ENCODE measurements at regions not wholly inside any gene's neighbourhood (a gene's known extent, or its start where the extent isn't known, plus 50 kb on each side); places are given as distances from the start of the nearest gene placed in this dataset.
"Not testable (repeated sequence)": the region's sequence is repeated elsewhere in the genome, so short reads cannot be mapped to it uniquely, and the experiment has no call there.

DNA sequence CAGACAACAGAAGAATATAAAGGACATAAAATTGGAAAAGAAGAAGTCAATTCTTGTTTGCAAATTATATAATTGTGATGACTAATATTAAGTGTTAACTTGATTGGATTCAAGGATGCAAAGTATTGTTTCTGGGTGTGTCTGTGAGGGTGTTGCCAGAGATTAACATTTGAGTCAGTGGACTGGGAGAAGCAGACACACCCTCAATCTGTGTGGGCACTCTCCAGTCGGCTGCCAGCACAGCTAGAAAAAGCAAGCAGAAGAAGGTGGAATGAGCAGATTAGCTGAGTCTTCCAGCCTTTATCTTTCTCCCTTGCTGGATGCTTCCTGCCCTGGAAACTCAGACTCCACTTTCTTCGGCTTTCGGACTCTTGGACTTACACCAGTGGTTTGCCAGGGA is 51.7 kb downstream of the UBE2NL start:
- DNase-seq: no peak

- no peak for DNase-seq
Observed at GRCh38 chrX:143940119-143940518, 56.2 kb downstream of the UBE2NL start.

DNA sequence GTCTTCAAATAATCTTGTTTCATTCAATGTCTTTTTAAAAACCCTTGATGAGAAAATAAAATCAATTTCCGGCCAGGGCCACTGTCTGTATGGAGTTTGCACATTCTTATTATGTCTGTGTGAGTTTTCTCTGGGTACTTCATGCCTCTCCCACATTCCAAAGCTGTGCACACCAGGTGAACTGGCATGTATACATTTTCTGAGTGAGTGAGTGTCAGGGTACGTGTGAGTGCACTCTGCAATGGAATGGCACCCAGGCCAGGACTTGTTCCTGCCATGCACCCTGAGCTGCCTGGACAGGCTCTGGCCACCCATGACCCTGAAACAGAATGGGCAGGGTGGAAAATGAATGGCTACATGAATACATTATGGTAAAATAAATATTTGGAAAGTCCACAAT is 61.3 kb downstream of the UBE2NL start:
- DNase-seq: no peak

DNA sequence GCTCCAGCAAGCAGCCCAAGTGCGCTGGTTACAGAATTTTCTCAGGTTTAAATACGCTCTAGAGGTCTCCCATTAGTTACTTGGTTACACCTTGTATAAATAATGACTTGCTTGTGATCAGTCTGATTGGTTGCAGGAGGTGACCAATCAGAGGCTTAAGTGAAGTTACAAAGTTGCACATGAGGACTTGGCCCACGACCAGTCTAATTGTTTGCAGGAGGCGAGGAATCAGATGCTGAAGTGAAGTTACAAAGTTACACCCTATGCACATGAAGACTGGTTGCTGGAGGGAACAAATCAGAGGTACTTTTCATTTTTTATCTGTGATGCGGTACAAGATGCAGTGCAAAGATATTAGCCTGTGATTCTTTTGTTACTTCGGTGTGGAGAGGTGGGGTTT is 80.7 kb downstream of the UBE2NL start:
- no peak for DNase-seq

DNA sequence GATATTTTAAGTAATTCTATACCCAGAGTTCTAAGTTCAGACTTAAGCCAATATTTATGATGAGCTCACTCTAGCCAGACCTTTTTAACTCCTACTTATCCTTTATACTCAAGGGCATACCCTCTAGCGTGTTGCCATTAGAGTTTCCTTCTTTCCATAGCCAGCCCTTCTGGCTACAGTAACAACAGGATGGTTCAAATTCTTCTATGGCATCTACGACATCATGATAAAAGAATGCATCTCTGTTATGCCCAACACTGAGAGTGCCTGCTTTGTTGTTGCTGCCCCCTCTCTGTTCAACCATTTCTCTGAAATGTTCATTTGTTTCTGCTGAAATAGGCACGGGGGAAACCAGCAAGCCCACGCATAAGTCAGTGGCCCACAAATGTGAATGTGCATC is 104.5 kb downstream of the UBE2NL start:
- DNase-seq: no peak

GRCh38 chrX:143994206-143994605 is 110.3 kb downstream of the UBE2NL start:
- DNase-seq: no peak

- DNase-seq: no peak
Observed at GRCh38 chrX:143998261-143998660, 114.4 kb downstream of the UBE2NL start.

DNA sequence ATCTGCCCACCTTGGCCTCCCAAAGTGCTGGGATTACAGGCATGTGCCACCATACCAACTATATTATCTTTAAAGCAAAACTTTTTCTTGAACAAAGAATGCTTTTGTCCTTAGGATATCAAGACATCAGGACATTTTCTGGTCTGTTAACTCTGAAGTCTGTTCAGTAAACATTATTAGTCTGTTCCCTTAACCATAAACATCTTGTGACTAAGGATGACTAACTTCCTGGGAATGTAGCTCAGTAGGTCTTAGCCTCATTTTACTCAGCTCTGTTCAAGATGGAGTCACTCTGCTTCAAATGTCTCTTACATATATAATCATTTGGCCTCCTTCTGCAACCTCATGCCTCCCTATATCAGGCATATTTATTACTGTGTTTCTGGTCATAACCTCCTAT is 122.9 kb downstream of the UBE2NL start:
- DNase-seq: no peak

DNA sequence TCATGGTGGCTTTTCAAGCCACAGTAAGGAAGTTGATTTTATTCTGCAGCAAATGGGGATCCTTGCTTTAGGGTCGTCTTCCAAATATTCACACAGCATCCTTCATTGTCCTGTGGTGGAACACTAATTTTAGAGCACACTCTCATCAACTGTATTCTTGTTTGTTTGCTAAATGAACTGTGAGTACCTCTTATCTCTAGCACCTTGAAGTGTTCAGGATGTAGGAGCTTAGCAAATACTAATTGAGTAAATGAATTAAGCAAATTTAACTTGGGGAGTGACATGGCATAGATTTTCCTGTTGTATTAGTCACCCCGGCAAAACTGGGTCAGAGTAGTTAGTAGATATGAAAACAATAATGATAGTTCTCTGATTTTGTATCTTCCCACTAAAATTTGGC is 156.9 kb downstream of the UBE2NL start:
- DNase-seq: no peak

DNA sequence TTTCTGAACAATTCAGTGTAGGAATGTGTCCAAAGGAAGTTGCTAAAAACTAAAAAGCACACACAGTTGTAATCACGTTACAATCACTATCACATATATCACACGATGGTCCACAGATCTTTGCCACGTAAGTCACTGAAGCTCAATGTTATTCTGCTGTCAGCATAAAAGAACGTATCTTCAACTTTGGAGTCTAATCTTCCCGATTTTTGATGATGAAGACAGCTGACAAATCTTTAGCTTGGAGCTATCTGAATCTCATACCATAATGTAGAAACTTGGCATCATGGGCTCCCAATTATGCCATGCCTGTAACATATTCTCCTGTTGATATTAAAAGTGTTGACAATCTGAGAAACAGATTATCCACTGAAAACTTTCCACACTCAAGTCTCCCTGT is 158.4 kb downstream of the UBE2NL start:
- no peak for DNase-seq

- DNase-seq: no peak
Observed at GRCh38 chrX:144075432-144075831, 191.6 kb downstream of the UBE2NL start.

GRCh38 chrX:144082237-144082636 is 198.4 kb downstream of the UBE2NL start:
- not testable (repeated sequence) for DNase-seq

- DNase-seq: not testable (repeated sequence)
Observed at GRCh38 chrX:144089674-144090073, 205.8 kb downstream of the UBE2NL start.

GRCh38 chrX:144092116-144092515 is 208.2 kb downstream of the UBE2NL start:
- DNase-seq: not testable (repeated sequence)

GRCh38 chrX:144119490-144119889 is 235.6 kb downstream of the UBE2NL start:
- not testable (repeated sequence) for DNase-seq

DNA sequence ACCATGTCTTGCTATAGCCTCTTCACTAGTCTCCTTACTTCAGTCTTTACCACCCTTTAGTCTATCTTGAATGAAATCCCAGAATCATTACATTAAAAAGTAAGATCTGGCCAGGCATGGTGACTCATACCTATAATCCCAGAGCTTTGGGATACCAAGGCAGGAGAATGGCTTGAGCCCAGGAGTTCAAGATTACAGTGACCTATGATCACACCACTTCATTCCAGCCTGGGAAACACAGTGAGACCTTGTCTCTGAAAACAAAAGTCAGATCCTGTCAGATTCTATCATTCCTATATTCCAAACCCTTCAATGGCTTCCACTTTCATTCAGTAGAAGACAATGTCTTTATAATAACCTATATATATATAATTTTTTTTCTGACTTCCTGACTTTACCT is 237.7 kb downstream of the UBE2NL start:
- DNase-seq: not testable (repeated sequence)

DNA sequence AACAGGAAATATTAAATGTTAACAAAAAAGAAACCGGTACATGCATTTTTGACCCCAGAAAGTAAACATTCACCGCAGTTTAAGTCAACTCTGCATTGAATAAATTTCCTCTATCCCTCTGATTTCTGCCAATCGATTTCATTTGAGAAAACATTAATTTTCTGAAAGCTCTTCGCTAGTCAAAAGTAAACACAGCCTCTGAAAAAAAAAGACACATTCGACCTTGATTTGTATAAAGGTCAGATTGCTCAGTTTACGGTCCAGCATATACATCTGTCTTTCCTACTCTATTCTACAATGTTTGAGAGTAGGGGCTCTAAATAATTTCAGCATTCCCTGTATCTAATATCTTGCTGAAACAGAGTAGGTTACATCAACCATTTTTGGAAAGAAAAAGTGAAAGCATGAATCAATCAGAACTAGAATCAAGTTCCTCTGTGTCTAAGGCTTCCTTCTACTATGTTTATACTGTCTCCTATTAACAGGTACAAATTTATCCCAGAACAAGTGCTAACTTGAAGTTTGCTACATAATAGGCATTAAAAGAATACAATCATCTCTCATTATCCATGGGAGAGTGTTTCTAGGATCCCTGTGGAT is 243.8 kb downstream of the UBE2NL start:
- DNase-seq: not testable (repeated sequence)

GRCh38 chrX:144129511-144129910 is 245.6 kb downstream of the UBE2NL start:
- DNase-seq: not testable (repeated sequence)

DNA sequence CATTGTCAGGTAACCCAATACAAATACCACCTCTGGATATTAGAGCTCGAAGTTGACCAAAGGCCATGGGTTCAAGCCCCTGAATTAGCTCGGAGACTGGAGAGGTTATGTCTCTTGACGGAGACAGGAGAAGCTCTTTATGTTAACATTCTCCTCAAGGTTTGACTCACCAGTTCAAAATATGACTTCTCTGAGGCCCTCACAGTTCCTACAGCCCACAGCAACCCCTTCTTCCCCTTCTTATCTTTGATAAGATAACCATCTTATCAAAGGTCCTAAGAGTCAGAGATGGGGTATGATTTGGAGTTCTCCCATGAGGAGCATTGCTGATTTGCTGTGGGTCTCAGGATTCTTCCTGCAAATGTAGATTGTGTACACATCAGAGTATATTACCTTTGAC is 246.6 kb downstream of the UBE2NL start:
- not testable (repeated sequence) for DNase-seq

DNA sequence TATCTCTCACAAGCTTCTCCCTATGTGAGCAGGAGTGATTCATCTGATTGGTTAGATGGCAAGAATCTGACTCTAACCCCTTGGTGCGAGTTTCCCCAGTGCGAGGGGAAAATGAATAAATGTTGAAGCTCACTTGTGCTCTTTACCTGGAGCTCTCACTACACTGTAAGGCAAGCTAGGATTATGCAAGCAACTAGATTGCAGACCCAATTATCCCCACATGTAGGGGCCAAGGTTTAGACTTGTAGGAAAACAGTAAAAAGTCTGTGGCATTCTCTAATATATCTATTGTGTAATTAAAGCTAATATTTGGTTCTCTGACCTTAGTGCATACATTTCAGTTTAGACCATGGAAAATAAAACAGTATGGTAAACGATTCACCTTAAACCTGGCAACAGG is 247.2 kb downstream of the UBE2NL start:
- DNase-seq: not testable (repeated sequence)

DNA sequence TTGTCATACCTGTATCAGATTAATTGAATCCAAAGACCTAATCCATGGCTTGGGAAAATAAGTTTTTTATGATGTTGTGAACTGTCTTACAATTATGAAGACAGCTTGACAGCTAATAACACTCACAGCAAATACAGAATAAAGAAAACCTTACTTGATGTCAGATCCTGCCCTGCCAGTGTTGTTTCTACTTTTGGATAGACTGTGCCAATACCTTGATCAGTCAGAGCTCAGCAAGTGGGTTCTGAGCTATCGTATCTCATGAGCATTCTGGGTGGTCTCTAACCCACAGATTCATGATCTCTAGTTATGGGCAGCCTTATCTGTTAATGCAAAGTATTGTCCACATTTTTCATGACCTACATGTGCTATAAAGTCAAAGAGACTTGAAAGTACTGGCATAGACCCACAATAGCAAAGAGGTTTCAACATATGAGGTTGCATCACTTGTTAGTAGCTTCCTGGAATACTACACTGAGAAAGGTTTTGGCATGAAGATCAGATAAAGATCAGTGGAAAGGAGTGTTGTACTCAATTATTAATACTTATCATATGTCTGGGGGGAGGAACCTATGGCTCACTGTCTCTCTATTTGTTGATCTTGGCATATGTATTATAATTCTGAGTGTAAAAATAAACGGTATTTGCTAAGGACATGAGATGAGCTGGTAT is 250.7 kb downstream of the UBE2NL start:
- DNase-seq: not testable (repeated sequence)

DNA sequence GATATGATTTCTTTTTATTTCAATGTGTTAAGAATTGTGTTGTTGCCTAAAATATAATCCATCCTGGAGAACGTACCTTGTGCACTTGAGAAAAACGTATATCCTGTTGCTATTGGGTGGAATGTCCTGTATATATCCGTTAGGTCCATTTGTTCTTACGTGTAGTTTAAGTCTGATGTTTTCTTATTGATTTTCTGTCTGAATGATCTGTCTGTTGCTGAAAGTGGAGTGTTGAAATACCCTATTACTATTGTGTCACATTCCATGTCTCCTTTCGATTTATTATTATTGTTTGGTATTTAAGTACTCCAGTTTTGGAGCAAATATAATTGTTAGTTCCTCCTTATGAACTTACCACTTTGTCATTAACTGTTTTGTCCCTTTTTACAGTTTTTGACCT is 270.6 kb downstream of the UBE2NL start:
- not testable (repeated sequence) for DNase-seq

GRCh38 chrX:144185197-144185596 is 301.3 kb downstream of the UBE2NL start:
- not testable (repeated sequence) for DNase-seq

Data from anterior cingulate cortex (tissue), 58 donors.